NB4 (cell line): ENCODE measurements at regions not wholly inside any gene's neighbourhood (a gene's known extent, or its start where the extent isn't known, plus 50 kb on each side); places are given as distances from the start of the nearest gene placed in this dataset.

Experiments
- DNase-seq: peaks from one replicate; pipeline ENCODE4 v3.0.0; 2010; ENCODE audit warnings: low read depth
- H3K4me3 ChIP-seq: one replicate; pipeline ENCODE4 v1.5.1; 2011; ENCODE audit warnings: mild to moderate bottlenecking, low read depth, low read length, moderate library complexity
- MYC ChIP-seq: IDR thresholded peaks from 2 replicates; pipeline ENCODE4 v1.6.1; 2011; ENCODE audit warnings: low read depth, low read length
- POLR2A ChIP-seq: IDR thresholded peaks from 2 replicates; pipeline ENCODE4 v1.6.1; 2011; ENCODE audit warnings: mild to moderate bottlenecking; ENCODE audit not compliant: insufficient read length; ENCODE audit errors: extremely low read depth
- TF ChIP-seq, protein P1 (sequence below): IDR thresholded peaks from 2 replicates; pipeline ENCODE4 v1.6.1; 2011; ENCODE audit warnings: low read depth, low read length
- TF ChIP-seq, protein P2 (sequence below): IDR thresholded peaks from one replicate; pipeline ENCODE4 v1.5.1; 2012; ENCODE audit warnings: low read depth, low read length

DNA sequence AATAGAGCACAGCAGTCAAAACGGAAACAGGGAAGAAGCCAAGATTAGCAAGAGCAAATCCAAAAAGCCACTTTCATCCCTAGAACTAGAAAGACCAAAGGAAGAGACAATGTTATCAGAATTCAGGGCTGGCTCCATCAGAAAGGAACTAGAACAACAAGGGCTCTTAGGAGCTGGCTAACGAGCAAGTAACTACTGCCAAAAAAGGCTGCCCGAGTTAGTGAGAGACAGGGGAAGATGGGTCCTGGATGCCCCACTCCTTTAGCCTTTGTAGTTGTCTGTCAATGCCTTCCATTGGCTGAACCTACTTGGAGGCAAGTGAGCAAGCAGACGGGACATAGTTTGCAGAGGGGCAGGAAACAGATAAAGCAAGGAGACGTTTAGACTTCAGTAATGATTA, 240.4 kb downstream of the KLF12 start:
- DNase-seq: no peak
- TF ChIP-seq MYC: no peak
- TF ChIP-seq POLR2A: no peak
- TF ChIP-seq, protein P1, sequence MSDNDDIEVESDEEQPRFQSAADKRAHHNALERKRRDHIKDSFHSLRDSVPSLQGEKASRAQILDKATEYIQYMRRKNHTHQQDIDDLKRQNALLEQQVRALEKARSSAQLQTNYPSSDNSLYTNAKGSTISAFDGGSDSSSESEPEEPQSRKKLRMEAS: no peak
- TF ChIP-seq, protein P2, sequence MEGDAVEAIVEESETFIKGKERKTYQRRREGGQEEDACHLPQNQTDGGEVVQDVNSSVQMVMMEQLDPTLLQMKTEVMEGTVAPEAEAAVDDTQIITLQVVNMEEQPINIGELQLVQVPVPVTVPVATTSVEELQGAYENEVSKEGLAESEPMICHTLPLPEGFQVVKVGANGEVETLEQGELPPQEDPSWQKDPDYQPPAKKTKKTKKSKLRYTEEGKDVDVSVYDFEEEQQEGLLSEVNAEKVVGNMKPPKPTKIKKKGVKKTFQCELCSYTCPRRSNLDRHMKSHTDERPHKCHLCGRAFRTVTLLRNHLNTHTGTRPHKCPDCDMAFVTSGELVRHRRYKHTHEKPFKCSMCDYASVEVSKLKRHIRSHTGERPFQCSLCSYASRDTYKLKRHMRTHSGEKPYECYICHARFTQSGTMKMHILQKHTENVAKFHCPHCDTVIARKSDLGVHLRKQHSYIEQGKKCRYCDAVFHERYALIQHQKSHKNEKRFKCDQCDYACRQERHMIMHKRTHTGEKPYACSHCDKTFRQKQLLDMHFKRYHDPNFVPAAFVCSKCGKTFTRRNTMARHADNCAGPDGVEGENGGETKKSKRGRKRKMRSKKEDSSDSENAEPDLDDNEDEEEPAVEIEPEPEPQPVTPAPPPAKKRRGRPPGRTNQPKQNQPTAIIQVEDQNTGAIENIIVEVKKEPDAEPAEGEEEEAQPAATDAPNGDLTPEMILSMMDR: no peak
- H3K4me3 ChIP-seq: no peak overlapping the region

DNA sequence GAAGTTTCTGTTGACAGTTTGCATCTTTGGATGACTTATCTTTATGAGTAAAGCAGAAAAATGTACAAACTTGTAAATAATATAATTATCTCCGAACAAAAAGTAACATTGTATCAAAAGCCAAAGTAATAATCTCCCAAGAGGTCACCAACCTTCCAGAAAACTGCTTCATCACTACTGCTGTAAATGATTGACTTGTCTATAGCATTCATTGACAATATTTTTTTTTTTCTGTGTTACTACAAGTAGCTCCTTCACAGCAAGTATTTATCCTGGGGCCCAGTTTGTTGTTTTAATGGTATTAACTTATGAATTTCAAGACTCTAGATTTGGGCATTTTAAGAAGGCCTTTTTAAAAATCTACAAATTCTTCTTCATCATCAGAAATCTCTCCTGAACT, 242.4 kb downstream of the KLF12 start:
- no peak for TF ChIP-seq MYC
- no peak for TF ChIP-seq POLR2A
- TF ChIP-seq, protein P2: no peak
- TF ChIP-seq, protein P1: no peak
- DNase-seq: no peak
- no peak overlapping the region for H3K4me3 ChIP-seq

DNA sequence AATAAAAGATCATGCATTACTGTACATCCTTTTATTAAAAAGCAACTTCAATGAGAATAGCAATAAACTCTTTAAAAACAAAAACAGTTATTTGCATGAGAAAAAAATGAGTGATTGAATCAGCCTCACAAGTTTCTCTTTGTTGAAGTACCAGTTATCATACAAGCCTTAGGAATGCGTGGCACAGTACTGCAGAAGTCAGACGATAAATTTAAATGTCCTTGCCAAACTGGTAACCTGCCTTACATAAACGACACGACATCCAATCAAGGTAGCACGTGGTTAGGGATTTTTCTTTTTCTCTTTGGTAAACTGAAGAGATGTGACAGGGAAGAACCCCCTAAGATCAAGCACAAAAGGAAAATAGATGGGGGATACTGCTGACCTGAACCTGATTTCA, 251.0 kb downstream of the KLF12 start:
- DNase-seq: no peak
- TF ChIP-seq, protein P1: no peak
- TF ChIP-seq MYC: no peak
- no peak for TF ChIP-seq POLR2A
- TF ChIP-seq, protein P2: no peak
- no peak overlapping the region for H3K4me3 ChIP-seq

DNA sequence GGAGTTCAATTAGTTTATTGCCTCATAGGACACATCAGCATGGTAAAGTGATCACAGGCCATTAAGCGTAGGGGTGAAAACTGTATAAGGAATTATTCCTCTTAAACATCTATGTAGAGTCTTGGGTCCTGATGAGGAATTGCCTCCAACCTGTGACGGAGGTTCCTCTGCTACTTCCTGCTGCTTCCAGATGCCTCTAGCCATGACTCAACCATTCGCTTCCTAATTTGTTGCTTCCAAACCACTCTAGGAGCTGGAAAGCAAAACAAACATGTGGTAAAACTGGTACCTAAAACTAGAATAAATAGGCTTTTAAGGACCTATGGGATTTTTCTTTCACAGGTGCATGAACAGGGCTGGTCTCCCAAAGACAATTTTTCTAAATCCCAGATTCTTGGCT, 253.8 kb downstream of the KLF12 start:
- no peak for DNase-seq
- no peak overlapping the region for H3K4me3 ChIP-seq
- TF ChIP-seq, protein P2: no peak
- TF ChIP-seq POLR2A (no peak), MYC (no peak)
- TF ChIP-seq, protein P1: no peak

DNA sequence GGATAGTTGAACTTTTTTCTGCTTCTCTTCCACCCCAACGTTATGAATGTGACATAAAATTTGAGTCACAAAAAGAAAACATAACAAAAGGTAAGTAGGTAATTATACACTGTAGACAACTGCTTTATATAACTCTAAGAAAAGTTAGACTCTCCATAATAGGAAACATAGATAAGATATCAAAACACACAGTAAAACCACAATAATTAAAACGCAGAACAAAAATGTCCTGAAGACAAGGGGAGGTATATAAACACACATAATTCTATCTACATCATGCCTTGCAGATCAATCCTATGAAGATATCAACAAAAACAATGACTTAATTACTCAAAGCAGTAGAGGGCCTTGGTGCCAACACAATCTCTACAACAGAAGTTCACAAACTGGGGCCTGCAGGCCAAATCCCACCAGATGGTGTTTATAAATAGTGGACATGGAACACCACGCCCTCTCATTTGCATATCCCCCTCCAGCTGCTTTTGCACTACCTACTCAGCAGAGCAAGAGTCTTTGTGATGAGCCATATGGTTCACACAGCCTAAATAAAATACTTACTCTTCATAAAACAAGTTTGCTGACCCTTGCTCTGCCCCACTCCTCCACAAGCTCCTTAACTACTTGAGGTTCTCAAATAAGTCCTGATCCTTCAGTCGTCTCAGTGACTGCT, 254.7 kb downstream of the KLF12 start:
- no peak for DNase-seq
- TF ChIP-seq, protein P1: no peak
- TF ChIP-seq POLR2A: no peak
- TF ChIP-seq, protein P2: no peak

More for the DNA sequence above, 254.7 kb downstream of the KLF12 start:
- H3K4me3 ChIP-seq: no peak overlapping the region
